ENCODE measurements at regions not wholly inside any gene's neighbourhood (a gene's known extent, or its start where the extent isn't known, plus 50 kb on each side); places are given as distances from the start of the nearest gene placed in this dataset.
"Not testable (repeated sequence)": the region's sequence is repeated elsewhere in the genome, so short reads cannot be mapped to it uniquely, and the experiment has no call there.

- H3K18ac ChIP-seq (ENCODE audit: extremely low read depth, low read length); H3K79me2 ChIP-seq (ENCODE audit: control insufficient read depth in 1 of 2, insufficient read depth in 2 of 2, low read length in 2 of 2); H3K4ac ChIP-seq (replicated peaks; ENCODE audit: insufficient read length, low read depth, low read length); H2AFZ ChIP-seq (ENCODE audit: low read length); DNase-seq (ENCODE audit: low read depth in 1 of 2, low spot score in 2 of 2); FAIRE-seq; H2BK15ac ChIP-seq (ENCODE audit: low read length); H3K23me2 ChIP-seq (ENCODE audit: low read depth, low read length); H2BK12ac ChIP-seq (ENCODE audit: low read depth, low read length); H3K9me3 ChIP-seq (ENCODE audit: insufficient read depth in 2 of 2, low read depth in 1 of 2, low read length in 1 of 2); H2AK5ac ChIP-seq (ENCODE audit: low read depth, low read length); H2BK120ac ChIP-seq (replicated peaks; ENCODE audit: low read depth, low read length); H3K4me1 ChIP-seq (replicated peaks in 1 of 4; ENCODE audit: control insufficient read depth in 3 of 4, insufficient read depth in 4 of 4, low read length in 3 of 4); H3K4me2 ChIP-seq (ENCODE audit: insufficient read depth in 1 of 2, low read depth in 2 of 2, low read length in 2 of 2); H3K4me3 ChIP-seq (ENCODE audit: extremely low read depth in 1 of 4, insufficient read depth in 2 of 4, low read depth in 3 of 4, low read length in 4 of 4); H3K27ac ChIP-seq (ENCODE audit: low read depth, low read length); H3K27me3 ChIP-seq (replicated peaks in 1 of 4; ENCODE audit: control insufficient read depth in 3 of 4, extremely low read depth in 1 of 4, insufficient read depth in 3 of 4, low read length in 3 of 4); H4K91ac ChIP-seq (replicated peaks; ENCODE audit: insufficient read length, low read length); H2BK5ac ChIP-seq (ENCODE audit: low read depth, low read length); H4K8ac ChIP-seq (ENCODE audit: extremely low read depth, insufficient read depth, low read length); H4K5ac ChIP-seq (ENCODE audit: insufficient read length, low read depth, low read length); H2BK20ac ChIP-seq (ENCODE audit: low read length); H3K9ac ChIP-seq (replicated peaks in 1 of 4; ENCODE audit: extremely low read depth in 1 of 4, low read depth in 3 of 4, low read length in 3 of 4); H3K14ac ChIP-seq (ENCODE audit: insufficient read length); H3K56ac ChIP-seq (replicated peaks; ENCODE audit: insufficient read length, low read depth, low read length); H3K36me3 ChIP-seq (ENCODE audit: control insufficient read depth in 2 of 4, insufficient read depth in 4 of 4, low read length in 3 of 4); H4K20me1 ChIP-seq (replicated peaks in 1 of 2; ENCODE audit: control insufficient read depth in 1 of 2, insufficient read depth in 2 of 2, low read length in 2 of 2); H3K23ac ChIP-seq (ENCODE audit: insufficient read length); H3K79me1 ChIP-seq (ENCODE audit: low read depth, low read length): not testable (repeated sequence)
- 83% methylated on average over 1 of the region's 1 CpG; no CpG with 5 or more reads in 1 of the 2 experiments for WGBS, 2 experiments (ENCODE audit: extremely low coverage in 1 of 2, insufficient coverage in 1 of 2, insufficient read length in 1 of 2, insufficient replicate concordance in 2 of 2, low coverage in 1 of 2, low lambda C conversion rate in 2 of 2, missing lambda C conversion rate in 1 of 2)
- CTCF ChIA-PET (ENCODE audit: partially characterized antibody), result interaction anchor here (1.8 kb wide), 1 partner anchor 26 kb away, joined by 14 read pairs; no protein-coding TSS in a partner anchor
- POLR2A ChIA-PET (ENCODE audit: partially characterized antibody), result interaction anchor here (0.7 to 1.2 kb wide), 2 partner anchors 10 to 24 kb away, joined by 3 read pairs; no protein-coding TSS in a partner anchor
Measured at GRCh38 chr1:47543089-47543488, 105.2 kb downstream of the FOXD2 start.

Measured in H1 (cell line).